A673 (cell line): ENCODE measurements at regions not wholly inside any gene's neighbourhood (a gene's known extent, or its start where the extent isn't known, plus 50 kb on each side); places are given as distances from the start of the nearest gene placed in this dataset.

Source experiments
- BruUV-seq: library from RNA; stranded (reverse); fragments of 400-500 nt; replicated peaks from 2 replicates; lab custom pipeline; 2021; lab: Mats Ljungman, UMichigan
- CTCF ChIA-PET: fragments of 300-600 bp; sonication (Branson Sonifier 250); formaldehyde crosslinking; loops from one replicate; lab custom pipeline; 2022; ENCODE audit warnings: antibody characterized with exemption; lab: Charles Lee
- POLR2A ChIA-PET: fragments of 300-600 bp; sonication (Branson Sonifier 250); formaldehyde crosslinking; loops from one replicate; lab custom pipeline; 2022; ENCODE audit warnings: antibody characterized with exemption; ENCODE audit not compliant: low non-redundant PET; lab: Charles Lee
- DNase-seq: peaks from one replicate; pipeline ENCODE4 v3.0.0-alpha.2; 2015; ENCODE audit warnings: low spot score
- H3K27ac ChIP-seq: fragments of 200-600 bp; sonication (generic); 2 replicates; pipeline ENCODE4 v1.5.1; 2016; ENCODE audit warnings: mixed run types, low read depth, mild to moderate bottlenecking, mixed read lengths, antibody characterized with exemption, low read length; ENCODE audit not compliant: poor library complexity, severe bottlenecking
- H3K27me3 ChIP-seq: fragments of 200-600 bp; sonication (generic); replicated peaks from 2 replicates; pipeline ENCODE4 v1.6.1; 2017; ENCODE audit warnings: mixed run types, low read depth, mild to moderate bottlenecking, mixed read lengths, antibody characterized with exemption, low read length; ENCODE audit not compliant: insufficient read depth, poor library complexity
- H3K36me3 ChIP-seq: fragments of 200-600 bp; sonication (generic); 2 replicates; pipeline ENCODE4 v1.6.1; 2016; ENCODE audit warnings: mixed run types, mild to moderate bottlenecking, mixed read lengths, antibody characterized with exemption, low read length; ENCODE audit not compliant: insufficient read depth, poor library complexity, severe bottlenecking
- H3K4me1 ChIP-seq: fragments of 200-600 bp; sonication (generic); 2 replicates; pipeline ENCODE4 v1.6.1; 2017; ENCODE audit warnings: mixed run types, mild to moderate bottlenecking, mixed read lengths, antibody characterized with exemption, low read length; ENCODE audit not compliant: insufficient read depth, poor library complexity, severe bottlenecking
- H3K4me3 ChIP-seq: fragments of 200-600 bp; sonication (generic); 2 replicates; pipeline ENCODE4 v1.5.1; 2016; ENCODE audit warnings: low read depth, mixed run types, mild to moderate bottlenecking, mixed read lengths, low read length; ENCODE audit not compliant: poor library complexity, severe bottlenecking
- H3K9me3 ChIP-seq: fragments of 200-600 bp; sonication (generic); 2 replicates; pipeline ENCODE4 v1.6.1; 2016; ENCODE audit warnings: mixed run types, low read depth, mild to moderate bottlenecking, mixed read lengths, antibody characterized with exemption, low read length; ENCODE audit not compliant: poor library complexity, severe bottlenecking
- CTCF ChIP-seq: fragments of 300-800, 200-600 bp; sonication (generic); conservative IDR thresholded peaks from 2 replicates; pipeline ENCODE4 v1.5.1; 2017; ENCODE audit warnings: low read depth, mild to moderate bottlenecking, antibody characterized with exemption, low read length, moderate library complexity, mixed read lengths
- EZH2 ChIP-seq: fragments of 200-600 bp; sonication (generic); IDR thresholded peaks from 2 replicates; pipeline ENCODE4 v1.6.1; 2017; ENCODE audit warnings: borderline replicate concordance, low read depth, mild to moderate bottlenecking, mixed read lengths, antibody characterized with exemption, low read length; ENCODE audit not compliant: poor library complexity, severe bottlenecking
- intact Hi-C: fragments of 100-400 bp; cut with micrococcal nuclease; formaldehyde crosslinking; loops from one replicate; pipeline ENCODE4 v1.10.0; 2022; ENCODE audit not compliant: unreplicated experiment

GRCh38 chr12:34327671-34328070 lies 305.4 kb downstream of the ALG10 start:
- no TSS peak for BruUV-seq
- H3K9me3 ChIP-seq: peaks cover 46% of the 10 kb centered on the region
- no peak overlapping the region for H3K4me3 ChIP-seq
- H3K27ac ChIP-seq: no peak overlapping the region
- CTCF ChIA-PET: no interaction called here
- POLR2A ChIA-PET: no interaction called here
- no peaks in the 10 kb centered on the region for H3K4me1 ChIP-seq
- TF ChIP-seq CTCF (no peak), EZH2 (no peak)
- H3K27me3 ChIP-seq: no peaks in the 10 kb centered on the region
- no peak for DNase-seq
- H3K36me3 ChIP-seq: no peaks in the 10 kb centered on the region
- intact Hi-C loops: no loop called here

GRCh38 chr12:34333337-34333736 lies 311.0 kb downstream of the ALG10 start:
- Histone ChIP-seq H3K36me3 (no peaks in the 10 kb centered on the region), H3K4me1 (no peaks in the 10 kb centered on the region), H3K9me3 (peaks cover 46% of the 10 kb centered on the region), H3K4me3 (no peak overlapping the region), H3K27ac (no peak overlapping the region), H3K27me3 (no peaks in the 10 kb centered on the region)
- intact Hi-C loops: no loop called here
- no peak for TF ChIP-seq CTCF
- TF ChIP-seq EZH2: no peak
- CTCF ChIA-PET: no interaction called here
- no TSS peak for BruUV-seq
- POLR2A ChIA-PET: no interaction called here
- DNase-seq: no peak

GRCh38 chr12:34334538-34334937 lies 312.2 kb downstream of the ALG10 start:
- H3K27ac ChIP-seq: no peak overlapping the region
- DNase-seq: no peak
- no peaks in the 10 kb centered on the region for H3K4me1 ChIP-seq
- H3K36me3 ChIP-seq: no peaks in the 10 kb centered on the region
- peaks cover 46% of the 10 kb centered on the region for H3K9me3 ChIP-seq
- no peak overlapping the region for H3K4me3 ChIP-seq
- ChIA-PET POLR2A (no interaction called here), CTCF (no interaction called here)
- no peaks in the 10 kb centered on the region for H3K27me3 ChIP-seq
- BruUV-seq: no TSS peak
- TF ChIP-seq CTCF (no peak), EZH2 (no peak)
- intact Hi-C loops: no loop called here
